ENCODE measurements at regions not wholly inside any gene's neighbourhood (a gene's known extent, or its start where the extent isn't known, plus 50 kb on each side); places are given as distances from the start of the nearest gene placed in this dataset.

DNA sequence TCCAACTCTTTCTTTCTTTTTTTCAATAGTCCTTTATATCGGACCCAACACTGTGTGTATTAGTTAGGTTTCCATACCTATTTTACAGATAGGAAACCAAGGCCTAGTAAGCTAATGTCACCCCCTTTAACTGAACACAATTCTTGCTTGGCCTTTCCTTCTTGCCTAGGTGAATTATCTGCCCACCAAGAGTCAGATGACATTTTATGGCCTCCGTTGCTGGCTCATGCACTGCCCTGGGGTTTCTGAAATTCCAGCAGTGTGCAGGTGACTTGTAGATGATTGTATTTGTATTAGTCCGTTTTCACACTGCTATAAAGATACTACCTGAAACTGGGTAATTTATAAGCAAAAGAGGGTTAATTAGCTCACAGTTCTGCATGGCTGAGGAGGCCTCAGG lies 293.8 kb downstream of the GAS1 start:
- DNase-seq: no peak
- H3K9me3 ChIP-seq (replicated peaks): peaks cover 5% of the 10 kb centered on the region
- H3K27ac ChIP-seq (replicated peaks): no peak overlapping the region
- no peaks in the 10 kb centered on the region for H3K4me1 ChIP-seq
- no peaks in the 10 kb centered on the region for H3K36me3 ChIP-seq
- H3K27me3 ChIP-seq (ENCODE audit: low read depth): no peaks in the 10 kb centered on the region
- TF ChIP-seq, protein P1, sequence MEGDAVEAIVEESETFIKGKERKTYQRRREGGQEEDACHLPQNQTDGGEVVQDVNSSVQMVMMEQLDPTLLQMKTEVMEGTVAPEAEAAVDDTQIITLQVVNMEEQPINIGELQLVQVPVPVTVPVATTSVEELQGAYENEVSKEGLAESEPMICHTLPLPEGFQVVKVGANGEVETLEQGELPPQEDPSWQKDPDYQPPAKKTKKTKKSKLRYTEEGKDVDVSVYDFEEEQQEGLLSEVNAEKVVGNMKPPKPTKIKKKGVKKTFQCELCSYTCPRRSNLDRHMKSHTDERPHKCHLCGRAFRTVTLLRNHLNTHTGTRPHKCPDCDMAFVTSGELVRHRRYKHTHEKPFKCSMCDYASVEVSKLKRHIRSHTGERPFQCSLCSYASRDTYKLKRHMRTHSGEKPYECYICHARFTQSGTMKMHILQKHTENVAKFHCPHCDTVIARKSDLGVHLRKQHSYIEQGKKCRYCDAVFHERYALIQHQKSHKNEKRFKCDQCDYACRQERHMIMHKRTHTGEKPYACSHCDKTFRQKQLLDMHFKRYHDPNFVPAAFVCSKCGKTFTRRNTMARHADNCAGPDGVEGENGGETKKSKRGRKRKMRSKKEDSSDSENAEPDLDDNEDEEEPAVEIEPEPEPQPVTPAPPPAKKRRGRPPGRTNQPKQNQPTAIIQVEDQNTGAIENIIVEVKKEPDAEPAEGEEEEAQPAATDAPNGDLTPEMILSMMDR (IDR thresholded peaks at IDR 0.05; ENCODE audit: borderline replicate concordance): no peak
- intact Hi-C loops (cut with micrococcal nuclease): no loop called here
- no peak overlapping the region for H3K4me3 ChIP-seq

DNA sequence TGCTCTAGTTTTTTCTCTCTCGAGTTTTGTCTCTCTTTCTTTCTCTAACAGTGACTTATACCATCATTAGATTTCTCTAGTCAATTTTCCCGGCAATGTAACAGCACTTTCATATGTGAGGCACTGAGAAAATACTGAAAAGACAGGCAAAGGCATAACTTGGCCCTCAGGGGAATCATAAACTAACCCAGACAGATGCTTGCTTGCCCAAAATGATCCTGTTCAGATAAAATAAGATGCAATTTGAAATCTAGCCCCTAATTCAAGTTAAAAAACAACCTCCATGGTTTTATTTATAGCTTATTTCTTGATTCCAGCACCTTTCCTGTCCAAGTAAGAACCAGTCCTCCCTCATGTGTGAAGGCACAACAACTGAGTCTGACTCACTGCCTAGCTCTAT lies 294.6 kb downstream of the GAS1 start:
- TF ChIP-seq, protein P1 (IDR thresholded peaks at IDR 0.05; ENCODE audit: borderline replicate concordance): no peak
- no peaks in the 10 kb centered on the region for H3K27me3 ChIP-seq (ENCODE audit: low read depth)

GRCh38 chr9:86649913-86650312 lies 295.7 kb upstream of the TUT7 start:
- no peak for DNase-seq
- peaks cover 5% of the 10 kb centered on the region for H3K9me3 ChIP-seq (replicated peaks)
- H3K27me3 ChIP-seq (ENCODE audit: low read depth): no peaks in the 10 kb centered on the region
- H3K4me1 ChIP-seq: no peaks in the 10 kb centered on the region
- no peak overlapping the region for H3K4me3 ChIP-seq
- H3K27ac ChIP-seq (replicated peaks): no peak overlapping the region
- intact Hi-C loops (cut with micrococcal nuclease): no loop called here
- TF ChIP-seq, protein P1 (IDR thresholded peaks at IDR 0.05; ENCODE audit: borderline replicate concordance): no peak
- H3K36me3 ChIP-seq: no peaks in the 10 kb centered on the region

More for the DNA sequence above, 294.6 kb downstream of the GAS1 start:
- no peak overlapping the region for H3K4me3 ChIP-seq
- H3K36me3 ChIP-seq: no peaks in the 10 kb centered on the region
- intact Hi-C loops (cut with micrococcal nuclease): no loop called here
- H3K9me3 ChIP-seq (replicated peaks): peaks cover 5% of the 10 kb centered on the region
- H3K27ac ChIP-seq (replicated peaks): no peak overlapping the region
- no peaks in the 10 kb centered on the region for H3K4me1 ChIP-seq
- DNase-seq: no peak

DNA sequence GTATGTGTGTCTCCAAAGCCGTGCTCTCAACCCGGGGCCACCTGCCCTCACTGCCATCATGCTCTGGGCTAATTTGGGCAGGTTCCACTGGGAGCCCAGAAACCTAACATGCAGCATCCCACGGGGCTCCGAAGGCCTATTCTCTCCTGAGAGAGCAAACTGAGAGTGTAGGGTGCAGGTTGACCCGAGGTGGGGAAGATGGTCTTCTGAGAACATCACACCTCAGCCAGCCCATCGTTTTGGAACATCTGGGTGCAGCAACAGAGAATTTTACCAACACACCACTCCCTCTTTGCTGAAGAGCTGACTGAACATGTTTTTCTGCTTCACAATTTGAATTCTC lies 294.6 kb upstream of the TUT7 start:
- Histone ChIP-seq H3K4me1 (no peaks in the 10 kb centered on the region), H3K4me3 (no peak overlapping the region), H3K36me3 (no peaks in the 10 kb centered on the region), H3K9me3 (replicated peaks) (peaks cover 3% of the 10 kb centered on the region), H3K27me3 (ENCODE audit: low read depth) (no peaks in the 10 kb centered on the region), H3K27ac (replicated peaks) (no peak overlapping the region)
- no peak for DNase-seq
- TF ChIP-seq, protein P1 (IDR thresholded peaks at IDR 0.05; ENCODE audit: borderline replicate concordance): no peak
- intact Hi-C loops (cut with micrococcal nuclease): no loop called here

DNA sequence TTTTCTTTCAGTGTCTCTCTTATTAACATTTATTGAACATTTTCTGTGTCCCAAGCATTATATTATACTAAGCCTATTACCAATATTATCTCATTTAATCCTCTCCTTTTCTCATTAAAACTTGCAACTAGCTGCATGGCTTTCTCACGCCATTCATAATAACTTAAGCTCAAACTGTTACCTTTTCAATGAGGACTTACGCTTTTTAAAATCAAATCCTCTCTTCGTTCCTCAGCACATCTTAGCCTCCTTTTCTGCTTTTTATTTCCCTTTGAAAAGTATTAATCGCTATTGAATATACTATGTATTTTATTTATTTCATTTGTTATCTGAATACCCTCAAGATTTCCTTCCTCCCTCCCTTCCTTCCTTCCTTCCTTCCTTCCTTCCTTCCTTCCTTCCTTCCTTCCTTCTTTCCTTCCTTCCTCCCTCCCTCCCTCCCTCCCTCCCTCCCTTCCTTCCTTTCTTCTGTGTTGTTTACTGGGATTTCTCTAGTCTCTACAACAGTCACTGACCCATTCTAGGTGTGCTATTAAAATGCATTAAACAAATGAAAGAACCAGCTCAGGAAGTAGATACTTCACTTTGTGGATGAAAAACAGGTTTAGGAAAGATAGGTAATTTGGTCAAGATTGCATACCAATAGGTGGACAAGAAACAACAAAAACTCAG lies 294.1 kb upstream of the TUT7 start:
- Histone ChIP-seq H3K27me3 (ENCODE audit: low read depth) (no peaks in the 10 kb centered on the region), H3K27ac (replicated peaks) (no peak overlapping the region), H3K9me3 (replicated peaks) (no peaks in the 10 kb centered on the region), H3K36me3 (no peaks in the 10 kb centered on the region), H3K4me3 (no peak overlapping the region), H3K4me1 (no peaks in the 10 kb centered on the region)
- DNase-seq: no peak
- intact Hi-C loops (cut with micrococcal nuclease): no loop called here
- TF ChIP-seq, protein P1 (IDR thresholded peaks at IDR 0.05; ENCODE audit: borderline replicate concordance): no peak
